HepG2 (cell line): ENCODE measurements at regions not wholly inside any gene's neighbourhood (a gene's known extent, or its start where the extent isn't known, plus 50 kb on each side); places are given as distances from the start of the nearest gene placed in this dataset.

ENCODE experiments used
- ATAC-seq: fragments of 200-7000 bp; cut with Tn5 transposase; 3 replicates; pipeline ENCODE4 v1.9.1; 2020; ENCODE audit warnings: mild to moderate bottlenecking, moderate library complexity
- BruUV-seq: library from RNA; stranded (reverse); fragments of 400-500 nt; replicated peaks from 2 replicates; lab custom pipeline; 2021; lab: Mats Ljungman, UMichigan
- CTCF ChIA-PET: fragments of 300-600 bp; formaldehyde crosslinking; extraction: SDS; loops from one replicate; lab custom pipeline; 2021; ENCODE audit warnings: low total read pairs, inconsistent platforms, low intra/inter-chr PET ratio; lab: Yijun Ruan, JAX
- POLR2A ChIA-PET: fragments of 350-600 bp; sonication (Branson Sonifier 250); formaldehyde crosslinking; loops from one replicate; lab custom pipeline; 2020; ENCODE audit warnings: antibody characterized with exemption, inconsistent platforms; lab: Yijun Ruan, JAX
- DNase-seq: peaks from one replicate; pipeline ENCODE4 v3.0.0-alpha.2; 2015; ENCODE audit warnings: low spot score
- FAIRE-seq: peaks from 3 replicates; lab custom pipeline; 2011; peaks lifted over from hg19 to GRCh38; lab: Jason Lieb, UNC
- H2AFZ ChIP-seq: one replicate; pipeline ENCODE4 v1.6.1; 2011; ENCODE audit warnings: low read length, inconsistent platforms
- H3K27ac ChIP-seq: fragments of 300-600 bp; 3 replicates; pipeline ENCODE4 v1.8.0; 2011; ENCODE audit warnings: mixed run types, mild to moderate bottlenecking, mixed read lengths, low read length, inconsistent platforms; ENCODE audit not compliant: insufficient read depth; ENCODE audit errors: extremely low read length
- H3K27me3 ChIP-seq, 2 experiments: fragments of 200-600 bp in 1 of 2; 2 replicates in 1 of 2; 3 replicates in 1 of 2; pipeline versions ENCODE4 v1.6.0 to v1.8.0; 2011; ENCODE audit warnings: low read length in 2 of 2, mild to moderate bottlenecking in 2 of 2, moderate library complexity in 2 of 2, inconsistent platforms in 1 of 2; ENCODE audit not compliant: insufficient read depth in 2 of 2, control insufficient read depth in 1 of 2
- H3K36me3 ChIP-seq, 2 experiments: fragments of 200-600 bp in 1 of 2; replicated peaks in 1 of 2; 2 replicates in 1 of 2; 3 replicates in 1 of 2; pipeline versions ENCODE4 v1.5.1 to v1.8.0; 2011; ENCODE audit warnings: low read length in 2 of 2, inconsistent platforms in 1 of 2; ENCODE audit not compliant: insufficient read depth in 2 of 2, control insufficient read depth in 1 of 2
- H3K4me1 ChIP-seq: 2 replicates; pipeline ENCODE4 v1.5.1; 2012; ENCODE audit warnings: low read length, inconsistent platforms; ENCODE audit not compliant: insufficient read depth
- H3K4me2 ChIP-seq: 2 replicates; pipeline ENCODE4 v1.6.0; 2011; ENCODE audit warnings: low read depth, low read length, inconsistent platforms
- H3K4me3 ChIP-seq, 3 experiments: fragments of 200-600 bp in 1 of 3; sonication (generic), shearing (Covaris generic) in 1 of 3; replicated peaks in 1 of 3; 2 replicates each; pipeline ENCODE4 v1.5.1; 2011 to 2016; ENCODE audit warnings: low read length in 3 of 3, inconsistent platforms in 2 of 3, low read depth in 2 of 3, mild to moderate bottlenecking in 2 of 3, control low read depth in 1 of 3, mixed read lengths in 1 of 3; ENCODE audit not compliant: insufficient read depth in 1 of 3
- H3K79me2 ChIP-seq: one replicate; pipeline ENCODE4 v1.6.1; 2011; ENCODE audit warnings: low read length, inconsistent platforms; ENCODE audit not compliant: insufficient read depth
- H3K9ac ChIP-seq: 2 replicates; pipeline ENCODE4 v1.6.0; 2011; ENCODE audit warnings: mild to moderate bottlenecking, low read depth, low read length, inconsistent platforms; ENCODE audit not compliant: insufficient read depth
- H3K9me3 ChIP-seq: 2 replicates; pipeline ENCODE4 v1.5.1; 2012; ENCODE audit warnings: mild to moderate bottlenecking, low read length
- H4K20me1 ChIP-seq: 2 replicates; pipeline ENCODE4 v1.6.0; 2011; ENCODE audit warnings: inconsistent platforms, mild to moderate bottlenecking, low read length, moderate library complexity; ENCODE audit not compliant: insufficient read depth
- AGO1 ChIP-seq: fragments of 200-400 bp; formaldehyde crosslinking; IDR thresholded peaks from 2 replicates; pipeline ENCODE4 v1.6.1; 2017; ENCODE audit warnings: mild to moderate bottlenecking, low read depth, low read length, moderate library complexity; ENCODE audit not compliant: poor library complexity, severe bottlenecking
- MED8 ChIP-seq: sonication (generic); formaldehyde crosslinking; IDR thresholded peaks from 2 replicates; pipeline ENCODE4 v1.8.1; 2023; ENCODE audit warnings: mild to moderate bottlenecking, missing genetic modification reagents; ENCODE audit not compliant: insufficient replicate concordance
- STAT5B ChIP-seq: sonication (generic); formaldehyde crosslinking; IDR thresholded peaks from 2 replicates; pipeline ENCODE4 v1.4.0; 2020; ENCODE audit warnings: missing genetic modification reagents
- U2AF2 ChIP-seq: fragments of 200-400 bp; formaldehyde crosslinking; IDR thresholded peaks from 2 replicates; pipeline ENCODE4 v1.6.1; 2017; ENCODE audit warnings: low read depth, mild to moderate bottlenecking, low read length
- WIZ ChIP-seq: sonication (generic); formaldehyde crosslinking; IDR thresholded peaks from 2 replicates; pipeline ENCODE4 v1.5.1; 2020; ENCODE audit warnings: mild to moderate bottlenecking, missing genetic modification reagents
- ZNF354B ChIP-seq: sonication (generic); formaldehyde crosslinking; IDR thresholded peaks from 2 replicates; pipeline ENCODE4 v1.8.0; 2022; ENCODE audit warnings: mild to moderate bottlenecking, missing genetic modification reagents
- ZNF790 ChIP-seq: sonication (generic); formaldehyde crosslinking; IDR thresholded peaks from 2 replicates; pipeline ENCODE4 v1.8.0; 2022; ENCODE audit warnings: missing genetic modification reagents, mild to moderate bottlenecking, borderline replicate concordance
- in situ Hi-C: cut with HindIII; loops from 2 replicates; pipeline ENCODE4 v1.10.0; 2017; ENCODE audit warnings: low pct_unique_long_range_greater_than_20kb; ENCODE audit not compliant: extremely low pct_ligation_motif_present
- intact Hi-C: fragments of 100-400 bp; cut with micrococcal nuclease; formaldehyde crosslinking; loops from one replicate; pipeline ENCODE4 v1.10.0; 2022; ENCODE audit not compliant: unreplicated experiment
- TF ChIP-seq, protein P1 (sequence below): sonication (generic); formaldehyde crosslinking; IDR thresholded peaks from 2 replicates; pipeline ENCODE4 v1.4.0; 2020; ENCODE audit warnings: mild to moderate bottlenecking, missing genetic modification reagents
- TF ChIP-seq, protein P2 (sequence below): sonication (generic); formaldehyde crosslinking; IDR thresholded peaks from 2 replicates; pipeline ENCODE4 v1.5.0; 2020; ENCODE audit warnings: missing genetic modification reagents

DNA sequence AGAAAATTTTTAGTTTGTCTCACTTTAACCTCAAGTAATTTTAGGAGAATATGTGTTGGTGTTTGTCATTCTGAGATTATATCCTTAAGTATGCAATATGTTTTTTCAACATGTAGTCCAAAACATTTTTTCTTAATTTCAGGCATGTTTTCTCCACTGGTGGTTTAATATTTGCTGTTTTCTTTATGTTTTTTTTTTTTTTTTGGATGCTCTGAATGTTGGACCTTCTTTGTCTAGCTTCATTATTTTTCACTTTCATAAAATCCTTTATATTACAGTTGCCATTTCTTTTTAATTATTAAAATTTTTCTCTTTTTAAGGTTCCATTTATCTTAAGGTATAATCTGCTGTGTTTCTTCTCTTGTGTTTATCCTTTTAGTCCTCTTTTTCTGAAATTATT lies 342.2 kb upstream of the DUSP10 start:
- POLR2A ChIA-PET: no interaction called here
- no peak overlapping the region for H3K4me3 ChIP-seq
- CTCF ChIA-PET: no interaction called here
- peaks cover 14% of the 10 kb centered on the region; the same call in 1 of the 2 replicates for H3K9me3 ChIP-seq
- no peak overlapping the region for H2AFZ ChIP-seq
- H3K4me2 ChIP-seq: no peak overlapping the region
- intact Hi-C loops: no loop called here
- ATAC-seq (no peak), FAIRE-seq (no peak), DNase-seq (no peak)
- no peaks in the 10 kb centered on the region for H3K27me3 ChIP-seq
- H4K20me1 ChIP-seq: no peaks in the 10 kb centered on the region
- H3K36me3 ChIP-seq: no peaks in the 10 kb centered on the region
- H3K9ac ChIP-seq: no peak overlapping the region
- TF ChIP-seq WIZ (CRISPR knock-in tag) (no peak), ZNF790 (CRISPR knock-in tag) (no peak), ZNF354B (CRISPR knock-in tag) (no peak), MED8 (no peak), AGO1 (no peak), U2AF2 (no peak), STAT5B (CRISPR knock-in tag) (no peak)
- TF ChIP-seq, protein P1, sequence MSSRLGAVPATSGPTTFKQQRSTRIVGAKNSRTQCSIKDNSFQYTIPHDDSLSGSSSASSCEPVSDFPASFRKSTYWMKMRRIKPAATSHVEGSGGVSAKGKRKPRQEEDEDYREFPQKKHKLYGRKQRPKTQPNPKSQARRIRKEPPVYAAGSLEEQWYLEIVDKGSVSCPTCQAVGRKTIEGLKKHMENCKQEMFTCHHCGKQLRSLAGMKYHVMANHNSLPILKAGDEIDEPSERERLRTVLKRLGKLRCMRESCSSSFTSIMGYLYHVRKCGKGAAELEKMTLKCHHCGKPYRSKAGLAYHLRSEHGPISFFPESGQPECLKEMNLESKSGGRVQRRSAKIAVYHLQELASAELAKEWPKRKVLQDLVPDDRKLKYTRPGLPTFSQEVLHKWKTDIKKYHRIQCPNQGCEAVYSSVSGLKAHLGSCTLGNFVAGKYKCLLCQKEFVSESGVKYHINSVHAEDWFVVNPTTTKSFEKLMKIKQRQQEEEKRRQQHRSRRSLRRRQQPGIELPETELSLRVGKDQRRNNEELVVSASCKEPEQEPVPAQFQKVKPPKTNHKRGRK (CRISPR knock-in tag): no peak
- TF ChIP-seq, protein P2, sequence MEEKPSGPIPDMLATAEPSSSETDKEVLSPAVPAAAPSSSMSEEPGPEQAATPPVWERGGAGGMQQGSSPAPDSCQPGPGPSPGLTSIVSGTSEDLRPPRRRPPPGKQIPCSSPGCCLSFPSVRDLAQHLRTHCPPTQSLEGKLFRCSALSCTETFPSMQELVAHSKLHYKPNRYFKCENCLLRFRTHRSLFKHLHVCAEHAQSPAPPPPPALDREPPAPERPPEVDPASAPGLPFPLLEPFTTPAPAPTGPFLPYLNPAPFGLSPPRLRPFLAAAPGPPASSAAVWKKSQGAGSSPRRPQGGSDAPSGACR (CRISPR knock-in tag): no peak
- BruUV-seq: no TSS peak
- no peaks in the 10 kb centered on the region for H3K4me1 ChIP-seq
- in situ Hi-C loops: no loop called here
- no peaks in the 10 kb centered on the region for H3K79me2 ChIP-seq
- H3K27ac ChIP-seq: no peak overlapping the region
